HEK293 (cell line): ENCODE measurements at regions not wholly inside any gene's neighbourhood (a gene's known extent, or its start where the extent isn't known, plus 50 kb on each side); places are given as distances from the start of the nearest gene placed in this dataset.

Experiments
- CTCF ChIA-PET: fragments of 350-600 bp; formaldehyde crosslinking; extraction: SDS; loops from one replicate; lab custom pipeline; 2021; ENCODE audit warnings: antibody characterized with exemption; lab: Yijun Ruan, JAX
- POLR2A ChIA-PET: fragments of 300-600 bp; formaldehyde crosslinking; extraction: SDS; loops from one replicate; lab custom pipeline; 2020; ENCODE audit warnings: antibody characterized with exemption, inconsistent platforms; lab: Yijun Ruan, JAX
- H3K27ac ChIP-seq: fragments of 200-500 bp; sonication (Bioruptor generic); 2 replicates; pipeline ENCODE4 v1.5.1; 2014; ENCODE audit warnings: low read depth, low read length, control low read depth, inconsistent platforms; ENCODE audit errors: extremely low read depth
- H3K36me3 ChIP-seq, 2 experiments: fragments of 200-500 bp in 1 of 2; sonication (Bioruptor generic) in 1 of 2; 1 replicate in 1 of 2; 2 replicates in 1 of 2; pipeline ENCODE4 v1.5.1; 2014 to 2017; ENCODE audit warnings: inconsistent platforms in 2 of 2, low read length in 2 of 2; ENCODE audit not compliant: control insufficient read depth in 2 of 2, insufficient read depth in 1 of 2
- H3K4me1 ChIP-seq: fragments of 200-500 bp; sonication (Bioruptor generic); 2 replicates; pipeline ENCODE4 v1.5.1; 2014; ENCODE audit warnings: mild to moderate bottlenecking, low read length, inconsistent platforms; ENCODE audit not compliant: control insufficient read depth, insufficient read depth
- H3K4me3 ChIP-seq: 2 replicates; pipeline ENCODE4 v1.5.1; 2011; ENCODE audit warnings: low read depth, mild to moderate bottlenecking, control low read depth, low read length, moderate library complexity
- H3K9me3 ChIP-seq: fragments of 200-500 bp; sonication (Bioruptor generic); 2 replicates; pipeline ENCODE4 v1.5.1; 2014; ENCODE audit warnings: low read depth, low read length, inconsistent platforms; ENCODE audit not compliant: control insufficient read depth, insufficient read depth
- HOXD13 ChIP-seq: sonication (generic); formaldehyde crosslinking; IDR thresholded peaks from 2 replicates; pipeline ENCODE4 v1.8.0; 2022; ENCODE audit warnings: missing genetic modification reagents, borderline replicate concordance
- RBAK ChIP-seq: fragments of 450-650 bp; formaldehyde crosslinking; IDR thresholded peaks from 2 replicates; pipeline ENCODE4 v1.5.1; 2016; ENCODE audit warnings: missing biosample characterization, missing genetic modification characterization
- SETDB1 ChIP-seq: IDR thresholded peaks from one replicate; pipeline ENCODE4 v1.6.1; 2017; ENCODE audit warnings: mild to moderate bottlenecking, low read length, moderate library complexity, mixed read lengths; ENCODE audit not compliant: insufficient read length
- ZFP37 ChIP-seq: fragments of 450-650 bp; formaldehyde crosslinking; IDR thresholded peaks from 2 replicates; pipeline ENCODE4 v1.5.1; 2016; ENCODE audit warnings: missing biosample characterization, missing genetic modification characterization
- ZFP69B ChIP-seq: fragments of 450-650 bp; formaldehyde crosslinking; IDR thresholded peaks from 2 replicates; pipeline ENCODE4 v1.5.1; 2016; ENCODE audit warnings: missing biosample characterization, missing genetic modification characterization
- ZNF146 ChIP-seq: fragments of 450-650 bp; formaldehyde crosslinking; IDR thresholded peaks from 2 replicates; pipeline ENCODE4 v1.5.1; 2016; ENCODE audit warnings: missing biosample characterization, missing genetic modification characterization
- ZNF18 ChIP-seq: fragments of 450-650 bp; formaldehyde crosslinking; IDR thresholded peaks from 2 replicates; pipeline ENCODE4 v1.5.1; 2016; ENCODE audit warnings: missing biosample characterization, missing genetic modification characterization
- ZNF19 ChIP-seq: fragments of 450-650 bp; formaldehyde crosslinking; IDR thresholded peaks from 2 replicates; pipeline ENCODE4; 2016; ENCODE audit warnings: missing biosample characterization, missing genetic modification characterization, low read depth
- ZNF2 ChIP-seq: fragments of 450-650 bp; formaldehyde crosslinking; IDR thresholded peaks from 2 replicates; pipeline ENCODE4 v1.5.1; 2016; ENCODE audit warnings: missing biosample characterization, missing genetic modification characterization
- ZNF292 ChIP-seq: fragments of 450-650 bp; formaldehyde crosslinking; IDR thresholded peaks from 2 replicates; pipeline ENCODE4 v1.5.1; 2016; ENCODE audit warnings: low read depth, missing biosample characterization, missing genetic modification characterization, borderline replicate concordance
- ZNF311 ChIP-seq: fragments of 450-650 bp; formaldehyde crosslinking; IDR thresholded peaks from 2 replicates; pipeline ENCODE4 v1.5.1; 2017; ENCODE audit warnings: missing biosample characterization, missing genetic modification characterization, borderline replicate concordance
- ZNF530 ChIP-seq: fragments of 450-650 bp; formaldehyde crosslinking; IDR thresholded peaks from 2 replicates; pipeline ENCODE4 v1.5.1; 2016; ENCODE audit warnings: low read depth, missing biosample characterization, missing genetic modification characterization
- ZNF660 ChIP-seq: fragments of 450-650 bp; IDR thresholded peaks from 2 replicates; pipeline ENCODE4 v1.5.1; 2018; ENCODE audit warnings: missing biosample characterization, mild to moderate bottlenecking, missing genetic modification characterization
- ZNF791 ChIP-seq: fragments of 450-650 bp; formaldehyde crosslinking; IDR thresholded peaks from 2 replicates; pipeline ENCODE4 v1.5.1; 2016; ENCODE audit warnings: missing biosample characterization, missing genetic modification characterization
- ZSCAN16 ChIP-seq: fragments of 450-650 bp; formaldehyde crosslinking; IDR thresholded peaks from 2 replicates; pipeline ENCODE4 v1.5.1; 2016; ENCODE audit warnings: missing biosample characterization, missing genetic modification characterization
- ZSCAN5A ChIP-seq: fragments of 450-650 bp; formaldehyde crosslinking; IDR thresholded peaks from 2 replicates; pipeline ENCODE4 v1.5.1; 2016; ENCODE audit warnings: missing biosample characterization, missing genetic modification characterization
- TF ChIP-seq, protein P1 (sequence below): fragments of 450-650 bp; formaldehyde crosslinking; IDR thresholded peaks from 2 replicates; pipeline ENCODE4; 2016; ENCODE audit warnings: missing biosample characterization, missing genetic modification characterization
- TF ChIP-seq, protein P2 (sequence below): fragments of 450-650 bp; formaldehyde crosslinking; IDR thresholded peaks from 2 replicates; pipeline ENCODE4 v1.5.1; 2016; ENCODE audit warnings: missing biosample characterization, missing genetic modification characterization, borderline replicate concordance

- CTCF ChIA-PET = no interaction called here
- POLR2A ChIA-PET = no interaction called here
- no peak overlapping the region for H3K4me3 ChIP-seq
- no peaks in the 10 kb centered on the region for H3K9me3 ChIP-seq
- TF ChIP-seq ZFP37 (tag by site-specific recombination) (no peak), SETDB1 (peak; percentile 30)
- no peaks in the 10 kb centered on the region for H3K36me3 ChIP-seq
- no peaks in the 10 kb centered on the region for H3K4me1 ChIP-seq
- H3K27ac ChIP-seq = no peak overlapping the region
These were observed 310.0 kb upstream of the PCDH10 start for GRCh38 chr4:132839070-132839469.

DNA sequence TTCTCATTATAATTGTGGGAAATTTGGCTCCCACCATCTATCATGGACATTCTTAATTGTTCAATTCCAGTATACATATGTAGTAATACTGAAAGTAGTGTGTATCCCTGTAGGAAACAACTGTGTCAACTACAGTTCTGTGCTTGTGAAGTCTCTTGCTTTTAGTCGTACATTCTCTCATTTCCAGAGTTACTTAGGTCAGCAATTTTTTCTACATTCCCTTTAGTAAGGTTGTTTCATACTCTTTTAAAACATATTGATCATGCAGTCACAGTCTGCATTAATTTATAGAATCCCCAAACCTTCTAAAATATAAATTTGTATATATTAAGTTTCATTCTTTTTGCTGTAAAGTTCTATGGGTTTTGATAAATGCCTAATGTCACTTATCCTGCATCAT lies 289.2 kb upstream of the PCDH10 start:
- ChIA-PET CTCF (no interaction called here), POLR2A (no interaction called here)
- Histone ChIP-seq H3K4me1 (no peaks in the 10 kb centered on the region), H3K4me3 (no peak overlapping the region), H3K9me3 (no peaks in the 10 kb centered on the region), H3K27ac (no peak overlapping the region), H3K36me3 (no peaks in the 10 kb centered on the region)
- no peak for TF ChIP-seq RBAK (tag by site-specific recombination)
- no peak for TF ChIP-seq HOXD13 (CRISPR knock-in tag)
- no peak for TF ChIP-seq ZNF791 (tag by site-specific recombination)
- no peak for TF ChIP-seq ZNF18 (tag by site-specific recombination)
- no peak for TF ChIP-seq ZNF146 (tag by site-specific recombination)
- TF ChIP-seq ZSCAN5A (tag by site-specific recombination) = no peak
- TF ChIP-seq, protein P1, sequence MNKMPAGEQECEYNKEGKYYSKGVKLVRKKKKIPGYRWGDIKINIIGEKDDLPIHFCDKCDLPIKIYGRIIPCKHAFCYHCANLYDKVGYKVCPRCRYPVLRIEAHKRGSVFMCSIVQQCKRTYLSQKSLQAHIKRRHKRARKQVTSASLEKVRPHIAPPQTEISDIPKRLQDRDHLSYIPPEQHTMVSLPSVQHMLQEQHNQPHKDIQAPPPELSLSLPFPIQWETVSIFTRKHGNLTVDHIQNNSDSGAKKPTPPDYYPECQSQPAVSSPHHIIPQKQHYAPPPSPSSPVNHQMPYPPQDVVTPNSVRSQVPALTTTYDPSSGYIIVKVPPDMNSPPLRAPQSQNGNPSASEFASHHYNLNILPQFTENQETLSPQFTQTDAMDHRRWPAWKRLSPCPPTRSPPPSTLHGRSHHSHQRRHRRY (tag by site-specific recombination) = no peak
- no peak for TF ChIP-seq ZNF311 (tag by site-specific recombination)
- TF ChIP-seq ZNF19 (tag by site-specific recombination) = no peak
- no peak for TF ChIP-seq ZNF2 (tag by site-specific recombination)
- TF ChIP-seq ZNF530 (tag by site-specific recombination) = no peak
- no peak for TF ChIP-seq ZNF660 (tag by site-specific recombination)
- no peak for TF ChIP-seq ZNF292 (tag by site-specific recombination)
- no peak for TF ChIP-seq ZSCAN16 (tag by site-specific recombination)
- TF ChIP-seq, protein P2, sequence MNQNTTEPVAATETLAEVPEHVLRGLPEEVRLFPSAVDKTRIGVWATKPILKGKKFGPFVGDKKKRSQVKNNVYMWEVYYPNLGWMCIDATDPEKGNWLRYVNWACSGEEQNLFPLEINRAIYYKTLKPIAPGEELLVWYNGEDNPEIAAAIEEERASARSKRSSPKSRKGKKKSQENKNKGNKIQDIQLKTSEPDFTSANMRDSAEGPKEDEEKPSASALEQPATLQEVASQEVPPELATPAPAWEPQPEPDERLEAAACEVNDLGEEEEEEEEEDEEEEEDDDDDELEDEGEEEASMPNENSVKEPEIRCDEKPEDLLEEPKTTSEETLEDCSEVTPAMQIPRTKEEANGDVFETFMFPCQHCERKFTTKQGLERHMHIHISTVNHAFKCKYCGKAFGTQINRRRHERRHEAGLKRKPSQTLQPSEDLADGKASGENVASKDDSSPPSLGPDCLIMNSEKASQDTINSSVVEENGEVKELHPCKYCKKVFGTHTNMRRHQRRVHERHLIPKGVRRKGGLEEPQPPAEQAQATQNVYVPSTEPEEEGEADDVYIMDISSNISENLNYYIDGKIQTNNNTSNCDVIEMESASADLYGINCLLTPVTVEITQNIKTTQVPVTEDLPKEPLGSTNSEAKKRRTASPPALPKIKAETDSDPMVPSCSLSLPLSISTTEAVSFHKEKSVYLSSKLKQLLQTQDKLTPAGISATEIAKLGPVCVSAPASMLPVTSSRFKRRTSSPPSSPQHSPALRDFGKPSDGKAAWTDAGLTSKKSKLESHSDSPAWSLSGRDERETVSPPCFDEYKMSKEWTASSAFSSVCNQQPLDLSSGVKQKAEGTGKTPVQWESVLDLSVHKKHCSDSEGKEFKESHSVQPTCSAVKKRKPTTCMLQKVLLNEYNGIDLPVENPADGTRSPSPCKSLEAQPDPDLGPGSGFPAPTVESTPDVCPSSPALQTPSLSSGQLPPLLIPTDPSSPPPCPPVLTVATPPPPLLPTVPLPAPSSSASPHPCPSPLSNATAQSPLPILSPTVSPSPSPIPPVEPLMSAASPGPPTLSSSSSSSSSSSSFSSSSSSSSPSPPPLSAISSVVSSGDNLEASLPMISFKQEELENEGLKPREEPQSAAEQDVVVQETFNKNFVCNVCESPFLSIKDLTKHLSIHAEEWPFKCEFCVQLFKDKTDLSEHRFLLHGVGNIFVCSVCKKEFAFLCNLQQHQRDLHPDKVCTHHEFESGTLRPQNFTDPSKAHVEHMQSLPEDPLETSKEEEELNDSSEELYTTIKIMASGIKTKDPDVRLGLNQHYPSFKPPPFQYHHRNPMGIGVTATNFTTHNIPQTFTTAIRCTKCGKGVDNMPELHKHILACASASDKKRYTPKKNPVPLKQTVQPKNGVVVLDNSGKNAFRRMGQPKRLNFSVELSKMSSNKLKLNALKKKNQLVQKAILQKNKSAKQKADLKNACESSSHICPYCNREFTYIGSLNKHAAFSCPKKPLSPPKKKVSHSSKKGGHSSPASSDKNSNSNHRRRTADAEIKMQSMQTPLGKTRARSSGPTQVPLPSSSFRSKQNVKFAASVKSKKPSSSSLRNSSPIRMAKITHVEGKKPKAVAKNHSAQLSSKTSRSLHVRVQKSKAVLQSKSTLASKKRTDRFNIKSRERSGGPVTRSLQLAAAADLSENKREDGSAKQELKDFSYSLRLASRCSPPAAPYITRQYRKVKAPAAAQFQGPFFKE = no peak
- TF ChIP-seq ZFP69B (tag by site-specific recombination) = no peak
